HUES6 (cell line): ENCODE measurements at regions not wholly inside any gene's neighbourhood (a gene's known extent, or its start where the extent isn't known, plus 50 kb on each side); places are given as distances from the start of the nearest gene placed in this dataset.
A peak's percentile ranks its signal among the peaks of the same experiment; 100 is the strongest.

Experiments
- H3K27ac ChIP-seq: 2 replicates; pipeline ENCODE4 v1.7.0; 2013; ENCODE audit warnings: low read depth, mild to moderate bottlenecking, low read length, inconsistent platforms
- H3K27me3 ChIP-seq: 2 replicates; pipeline ENCODE4 v1.6.1; 2013; ENCODE audit warnings: low read length; ENCODE audit not compliant: control insufficient read depth, insufficient read depth
- H3K36me3 ChIP-seq: 2 replicates; pipeline ENCODE4 v1.6.1; 2013; ENCODE audit warnings: low read length; ENCODE audit not compliant: control insufficient read depth, insufficient read depth
- H3K4me1 ChIP-seq: 2 replicates; pipeline ENCODE4 v1.6.1; 2013; ENCODE audit warnings: low read length; ENCODE audit not compliant: control insufficient read depth, insufficient read depth
- H3K4me3 ChIP-seq: 2 replicates; pipeline ENCODE4 v1.5.1; 2013; ENCODE audit warnings: low read depth, low read length
- H3K9ac ChIP-seq: one replicate; pipeline ENCODE4 v1.6.1; 2013; ENCODE audit warnings: mild to moderate bottlenecking, low read length
- H3K9me3 ChIP-seq: 2 replicates; pipeline ENCODE4 v1.6.1; 2013; ENCODE audit warnings: low read depth, low read length; ENCODE audit not compliant: control insufficient read depth, insufficient read depth

GRCh38 chr13:34201050-34201913, 383.3 kb downstream of the RFC3 start:
- H3K27ac ChIP-seq: no peak overlapping the region
- no peak overlapping the region for H3K9ac ChIP-seq

GRCh38 chr13:34207334-34207733, 389.4 kb downstream of the RFC3 start:
- H3K9ac ChIP-seq: no peak overlapping the region
- 0 out of 2 replicates have a peak overlapping the region, but pooled peaks have one; percentile 15 for H3K27ac ChIP-seq
- H3K4me1 ChIP-seq: no peaks in the 10 kb centered on the region; the same call in 1 of the 2 replicates

More at GRCh38 chr13:34201050-34201913, 383.3 kb downstream of the RFC3 start:
- H3K9me3 ChIP-seq: no peaks in the 10 kb centered on the region
- H3K36me3 ChIP-seq: no peaks in the 10 kb centered on the region
- H3K4me1 ChIP-seq: no peaks in the 10 kb centered on the region
- no peak overlapping the region for H3K4me3 ChIP-seq
- H3K27me3 ChIP-seq: no peaks in the 10 kb centered on the region

GRCh38 chr13:34207872-34208271, 389.9 kb downstream of the RFC3 start:
- H3K36me3 ChIP-seq: no peaks in the 10 kb centered on the region
- no peak overlapping the region for H3K9ac ChIP-seq
- peak overlapping the region; percentile 15; the same call in 1 of the 2 replicates for H3K27ac ChIP-seq
- no peak overlapping the region for H3K4me3 ChIP-seq
- H3K4me1 ChIP-seq: no peaks in the 10 kb centered on the region; the same call in 1 of the 2 replicates
- H3K27me3 ChIP-seq: no peaks in the 10 kb centered on the region
- H3K9me3 ChIP-seq: no peaks in the 10 kb centered on the region

More at GRCh38 chr13:34207334-34207733, 389.4 kb downstream of the RFC3 start:
- Histone ChIP-seq H3K27me3 (no peaks in the 10 kb centered on the region), H3K9me3 (no peaks in the 10 kb centered on the region), H3K4me3 (no peak overlapping the region), H3K36me3 (no peaks in the 10 kb centered on the region)

- Histone ChIP-seq H3K4me3 (no peak overlapping the region), H3K9ac (no peak overlapping the region), H3K36me3 (no peaks in the 10 kb centered on the region), H3K9me3 (no peaks in the 10 kb centered on the region), H3K27ac (no peak overlapping the region; the same call in 1 of the 2 replicates), H3K4me1 (no peaks in the 10 kb centered on the region; the same call in 1 of the 2 replicates), H3K27me3 (no peaks in the 10 kb centered on the region)
Observed at GRCh38 chr13:34208336-34208735, 390.4 kb downstream of the RFC3 start.

- Histone ChIP-seq H3K9me3 (no peaks in the 10 kb centered on the region), H3K36me3 (no peaks in the 10 kb centered on the region), H3K27ac (no peak overlapping the region), H3K4me1 (no peaks in the 10 kb centered on the region; the same call in 1 of the 2 replicates), H3K9ac (no peak overlapping the region), H3K27me3 (no peaks in the 10 kb centered on the region), H3K4me3 (no peak overlapping the region)
Observed at GRCh38 chr13:34210341-34210740, 392.4 kb downstream of the RFC3 start.

GRCh38 chr13:34214686-34215085, 396.7 kb downstream of the RFC3 start:
- Histone ChIP-seq H3K27me3 (no peaks in the 10 kb centered on the region), H3K4me1 (no peaks in the 10 kb centered on the region), H3K36me3 (no peaks in the 10 kb centered on the region), H3K27ac (no peak overlapping the region), H3K9me3 (no peaks in the 10 kb centered on the region), H3K9ac (no peak overlapping the region), H3K4me3 (no peak overlapping the region)

GRCh38 chr13:34216256-34216655, 398.3 kb downstream of the RFC3 start:
- no peaks in the 10 kb centered on the region for H3K4me1 ChIP-seq

GRCh38 chr13:34217343-34218025, 399.5 kb downstream of the RFC3 start:
- no peak overlapping the region for H3K9ac ChIP-seq
- no peaks in the 10 kb centered on the region for H3K36me3 ChIP-seq
- H3K9me3 ChIP-seq: no peaks in the 10 kb centered on the region

More at GRCh38 chr13:34216256-34216655, 398.3 kb downstream of the RFC3 start:
- Histone ChIP-seq H3K27me3 (no peaks in the 10 kb centered on the region), H3K9ac (no peak overlapping the region), H3K36me3 (no peaks in the 10 kb centered on the region), H3K27ac (no peak overlapping the region), H3K9me3 (no peaks in the 10 kb centered on the region), H3K4me3 (no peak overlapping the region)

GRCh38 chr13:34223984-34224383, 406.0 kb downstream of the RFC3 start:
- no peaks in the 10 kb centered on the region for H3K4me1 ChIP-seq
- H3K36me3 ChIP-seq: no peaks in the 10 kb centered on the region
- H3K27ac ChIP-seq: no peak overlapping the region
- no peaks in the 10 kb centered on the region for H3K27me3 ChIP-seq
- no peak overlapping the region for H3K4me3 ChIP-seq
- peaks cover 3% of the 10 kb centered on the region; the same call in 1 of the 2 replicates for H3K9me3 ChIP-seq
- H3K9ac ChIP-seq: no peak overlapping the region

More at GRCh38 chr13:34217343-34218025, 399.5 kb downstream of the RFC3 start:
- Histone ChIP-seq H3K27me3 (no peaks in the 10 kb centered on the region), H3K27ac (no peak overlapping the region), H3K4me3 (no peak overlapping the region), H3K4me1 (no peaks in the 10 kb centered on the region)

- Histone ChIP-seq H3K9me3 (peaks cover 3% of the 10 kb centered on the region; the same call in 1 of the 2 replicates), H3K27ac (no peak overlapping the region), H3K36me3 (no peaks in the 10 kb centered on the region), H3K4me1 (no peaks in the 10 kb centered on the region), H3K27me3 (no peaks in the 10 kb centered on the region), H3K9ac (no peak overlapping the region), H3K4me3 (no peak overlapping the region)
Observed at GRCh38 chr13:34224877-34225276, 406.9 kb downstream of the RFC3 start.

- Histone ChIP-seq H3K9me3 (peaks cover 3% of the 10 kb centered on the region; the same call in 1 of the 2 replicates), H3K4me3 (no peak overlapping the region), H3K9ac (no peak overlapping the region), H3K27ac (no peak overlapping the region), H3K36me3 (no peaks in the 10 kb centered on the region), H3K27me3 (no peaks in the 10 kb centered on the region), H3K4me1 (no peaks in the 10 kb centered on the region)
Observed at GRCh38 chr13:34230271-34230670, 412.3 kb downstream of the RFC3 start.
